NCI-H2227 treated with DMSO at 0.1 percent for 48 hours (cell line): ENCODE measurements at regions not wholly inside any gene's neighbourhood (a gene's known extent, or its start where the extent isn't known, plus 50 kb on each side); places are given as distances from the start of the nearest gene placed in this dataset.

ENCODE experiments used
- DNase-seq: peaks from one replicate; lab custom pipeline; 2025; lab: John Stamatoyannopoulos, UW

DNA sequence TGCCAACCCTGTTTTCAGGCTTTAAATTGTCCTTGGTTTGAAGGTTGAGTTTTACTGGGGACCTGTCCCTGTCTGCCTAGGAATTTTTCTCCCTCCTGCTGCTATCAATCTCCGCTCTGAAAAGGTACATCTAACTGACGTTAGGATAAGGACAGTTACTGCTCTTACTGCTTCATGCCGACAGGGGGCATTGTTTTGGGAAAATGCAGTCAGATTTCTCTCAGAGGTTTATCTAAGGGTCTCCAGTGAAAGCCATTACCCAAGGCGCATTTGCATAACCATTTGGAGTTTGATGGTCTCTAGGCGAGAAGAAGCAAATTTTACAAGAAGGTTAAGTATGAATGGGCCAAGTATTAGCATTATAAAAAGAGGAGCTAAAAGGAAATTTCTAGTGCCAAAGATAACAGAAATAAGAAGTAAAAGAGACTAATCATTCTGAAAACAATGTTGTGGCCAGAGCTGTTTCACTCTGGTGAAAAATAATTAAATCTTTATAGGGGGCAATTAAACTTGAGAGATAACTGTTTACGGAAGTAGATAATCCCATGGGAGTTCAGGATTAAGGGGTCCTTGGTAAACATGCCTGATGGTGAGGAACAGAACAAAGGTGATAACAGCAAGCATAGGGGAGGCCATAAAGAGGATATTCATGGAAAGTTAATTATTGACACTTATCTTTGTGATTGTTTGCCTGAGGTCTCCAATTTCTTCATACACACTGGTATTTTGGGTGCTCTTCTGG lies 605.0 kb downstream of the MTRR start:
- no peak for DNase-seq

DNA sequence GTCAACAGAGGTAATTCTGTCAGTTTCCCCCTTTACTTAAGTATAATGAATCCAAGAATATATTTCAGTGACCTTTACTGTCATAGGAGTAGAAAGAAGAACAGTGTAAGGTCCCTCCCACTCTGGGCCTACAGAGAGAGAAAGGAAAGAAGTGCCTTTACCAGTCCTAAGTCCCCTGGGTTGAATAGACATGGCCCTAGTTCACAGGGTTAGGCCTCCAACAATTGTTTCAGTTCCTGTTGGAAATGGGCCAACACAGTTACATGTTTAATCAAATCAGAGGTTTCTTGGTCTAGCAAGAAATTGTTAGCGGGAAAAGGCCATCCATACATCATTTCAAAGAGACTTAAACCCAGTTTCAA lies 605.6 kb downstream of the MTRR start:
- no peak for DNase-seq

DNA sequence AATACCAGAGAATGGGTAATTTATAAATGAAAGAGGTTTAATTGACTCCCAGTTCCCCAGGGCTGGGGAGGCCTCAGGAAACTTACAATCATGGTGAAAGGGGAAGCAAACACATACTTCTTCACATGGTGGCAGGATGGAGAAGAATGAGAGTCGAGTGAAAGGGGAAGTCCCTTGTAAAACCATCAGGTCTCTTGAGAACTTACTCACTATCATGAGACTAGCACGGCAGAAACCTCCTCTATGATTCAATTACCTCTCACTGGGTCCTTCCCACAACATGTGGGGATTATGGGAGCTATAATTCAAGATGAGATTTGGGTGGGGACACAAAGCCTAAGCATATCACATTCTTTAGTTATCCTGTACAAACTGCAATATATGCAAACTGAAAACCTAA lies 609.4 kb downstream of the MTRR start:
- no peak for DNase-seq

DNA sequence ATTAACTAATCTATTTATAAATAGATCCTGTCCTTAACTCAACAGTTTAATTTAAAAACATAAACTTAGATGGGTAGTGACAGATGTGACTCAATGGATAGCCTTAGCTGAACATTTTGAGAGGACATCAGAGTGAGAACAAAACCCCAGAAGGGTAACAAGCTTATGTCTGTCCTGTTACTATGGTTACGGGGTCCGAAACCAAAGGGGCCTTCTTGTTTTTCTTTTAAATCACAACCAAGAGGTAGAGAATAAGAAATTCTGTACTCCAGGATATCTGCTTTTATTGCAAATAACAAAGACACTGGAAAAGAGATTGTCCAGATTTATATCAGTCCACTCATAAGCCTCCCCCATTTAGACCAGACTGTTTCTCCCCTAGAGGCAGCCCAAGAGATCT lies 612.1 kb downstream of the MTRR start:
- no peak for DNase-seq

DNA sequence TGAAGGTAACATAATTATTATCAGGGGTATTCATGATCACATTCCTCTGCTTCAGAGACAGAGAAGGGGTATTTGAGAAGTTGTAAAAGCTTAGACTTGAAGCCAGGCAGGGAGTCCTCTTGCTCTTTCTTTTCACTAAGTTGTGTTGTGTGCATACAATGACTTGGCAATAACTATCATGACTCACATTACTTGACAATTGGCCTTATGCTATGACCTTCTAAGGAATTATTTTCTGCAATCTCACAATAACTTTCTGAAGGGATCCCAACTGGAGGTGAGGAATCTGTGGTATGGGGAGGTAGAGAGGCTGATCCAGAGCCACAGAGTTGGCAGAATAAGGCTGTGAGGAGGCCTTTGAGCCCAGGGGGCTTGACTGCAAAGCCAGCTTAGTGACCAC lies 622.3 kb downstream of the MTRR start:
- DNase-seq = no peak

DNA sequence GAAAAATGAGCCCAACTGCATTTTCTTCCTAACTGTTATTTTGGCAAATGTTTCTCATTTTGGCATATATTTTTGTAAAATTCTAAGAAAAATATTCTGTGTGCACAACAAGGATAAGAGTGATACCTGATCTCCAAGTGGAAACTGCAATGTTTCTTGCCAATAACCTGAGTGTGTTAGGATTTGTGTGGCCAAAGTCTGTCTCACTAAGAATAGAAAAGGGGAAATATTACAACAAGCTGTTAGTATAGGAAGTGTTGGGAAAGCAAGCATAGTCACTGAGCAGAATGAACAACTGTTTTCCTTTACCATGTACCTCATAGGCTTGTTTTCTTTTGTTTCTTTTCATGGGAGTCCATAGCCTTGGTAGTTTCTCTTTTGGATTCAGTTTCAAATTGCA lies 624.2 kb downstream of the MTRR start:
- no peak for DNase-seq

DNA sequence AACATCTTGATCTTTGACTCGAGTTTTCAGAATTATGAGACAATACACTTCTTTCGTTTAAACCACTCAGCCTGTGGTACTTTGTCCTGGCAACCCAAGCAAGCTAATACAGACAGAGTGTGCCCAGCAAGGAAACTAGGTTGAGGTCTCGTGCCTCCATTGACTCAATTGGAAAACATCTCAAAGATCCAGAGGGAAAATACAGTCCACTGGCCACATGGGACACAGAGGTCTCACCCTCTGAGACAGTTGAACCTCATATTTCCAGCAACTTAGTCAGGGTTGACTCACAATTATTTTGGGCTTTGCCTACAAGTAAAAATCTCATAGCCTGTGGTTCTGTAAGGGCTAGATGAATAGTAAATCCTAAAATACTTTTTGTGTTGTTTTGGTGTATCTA lies 631.5 kb downstream of the MTRR start:
- no peak for DNase-seq

DNA sequence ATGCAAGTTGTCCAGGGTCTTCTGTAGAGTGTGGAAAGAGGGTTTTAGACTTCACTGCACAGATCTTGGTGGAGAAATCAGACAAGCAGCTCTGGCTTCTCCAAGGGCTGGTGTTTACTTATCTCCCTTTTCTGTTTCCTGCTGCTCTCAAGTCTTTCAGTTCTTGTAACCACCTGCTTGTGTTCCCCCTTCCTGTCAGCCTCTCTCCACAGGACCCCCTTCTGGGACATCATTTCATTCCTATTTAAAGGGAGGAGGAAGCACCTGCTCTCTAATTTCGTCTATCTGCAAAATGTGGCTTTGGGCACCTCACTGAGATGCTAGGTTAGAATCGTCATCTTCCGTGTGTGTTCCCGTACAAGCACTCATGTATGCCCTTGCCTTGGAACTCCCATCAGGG lies 636.2 kb downstream of the MTRR start:
- no peak for DNase-seq

DNA sequence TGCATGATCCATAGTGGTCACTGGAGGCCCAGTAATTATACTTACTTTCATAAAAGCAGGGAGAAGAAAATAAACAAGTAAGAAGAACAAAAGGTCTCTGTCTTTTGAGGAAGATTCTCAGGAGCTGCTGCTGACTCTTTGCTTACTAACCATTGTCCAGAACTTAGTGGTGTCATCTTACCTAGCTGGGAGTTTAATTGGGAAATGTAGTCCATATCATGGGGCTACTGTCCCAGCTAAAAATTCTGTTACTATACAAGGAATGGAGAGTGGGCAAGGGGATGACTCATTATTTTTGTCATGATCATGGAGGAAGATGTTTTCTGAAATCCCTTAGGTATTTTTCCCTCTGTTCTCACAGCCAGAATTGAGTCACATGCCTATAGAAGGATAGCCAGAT lies 639.3 kb downstream of the MTRR start:
- no peak for DNase-seq

DNA sequence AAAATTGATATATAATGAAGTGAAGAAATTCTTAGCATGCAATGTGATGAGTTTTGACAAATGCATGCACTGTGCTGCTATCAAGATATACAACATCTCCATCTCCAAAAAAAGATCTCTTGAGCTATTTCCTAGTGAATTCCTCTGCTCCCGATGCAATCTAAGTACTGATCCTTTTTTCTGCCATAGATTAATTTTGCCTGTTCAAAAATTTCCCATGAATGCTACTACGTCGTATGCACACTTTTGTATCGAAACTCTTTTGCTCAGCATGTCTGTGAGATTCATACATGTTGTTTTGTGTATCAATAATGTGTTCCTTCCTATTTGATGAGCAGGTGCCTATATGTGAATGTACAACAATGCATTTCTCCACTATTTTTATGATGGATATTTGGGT lies 647.4 kb downstream of the MTRR start:
- no peak for DNase-seq

DNA sequence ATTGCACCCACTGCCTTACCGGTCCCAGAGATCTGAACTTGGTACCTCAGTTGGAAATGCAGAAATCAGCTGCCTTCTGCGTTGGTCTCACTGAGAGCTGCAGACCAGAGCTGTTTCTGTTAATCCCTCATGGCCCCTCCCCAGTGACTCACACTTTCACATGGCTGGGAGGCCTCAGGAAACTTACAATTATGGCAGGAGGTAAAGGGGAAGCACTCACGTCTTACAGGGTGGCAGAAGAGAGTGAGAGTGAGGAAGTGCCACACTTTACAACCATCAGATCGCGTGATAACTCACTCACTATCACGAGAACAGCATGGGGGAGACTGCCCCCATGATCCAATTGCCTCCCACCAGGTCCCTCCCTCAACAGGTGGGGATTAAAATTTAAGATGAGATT lies 648.5 kb downstream of the MTRR start:
- no peak for DNase-seq

DNA sequence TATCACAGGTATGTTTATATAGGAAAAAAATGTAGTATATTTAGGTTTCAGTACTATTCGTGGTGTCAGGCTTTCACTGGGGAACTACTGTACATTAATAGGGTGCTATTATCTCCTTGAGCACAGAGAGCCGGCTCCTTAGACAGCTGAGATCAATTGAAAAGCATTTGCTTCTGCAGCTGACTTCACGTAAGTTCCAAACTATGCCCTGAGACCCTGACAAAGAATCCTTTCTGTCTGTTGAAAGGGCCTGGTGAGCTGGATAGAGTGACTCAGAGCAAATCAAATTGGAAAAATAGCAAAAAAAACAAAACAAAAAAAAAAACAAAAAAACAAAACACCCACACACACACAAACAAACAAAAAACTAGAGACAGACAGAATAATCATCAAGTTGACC lies 652.0 kb downstream of the MTRR start:
- no peak for DNase-seq

DNA sequence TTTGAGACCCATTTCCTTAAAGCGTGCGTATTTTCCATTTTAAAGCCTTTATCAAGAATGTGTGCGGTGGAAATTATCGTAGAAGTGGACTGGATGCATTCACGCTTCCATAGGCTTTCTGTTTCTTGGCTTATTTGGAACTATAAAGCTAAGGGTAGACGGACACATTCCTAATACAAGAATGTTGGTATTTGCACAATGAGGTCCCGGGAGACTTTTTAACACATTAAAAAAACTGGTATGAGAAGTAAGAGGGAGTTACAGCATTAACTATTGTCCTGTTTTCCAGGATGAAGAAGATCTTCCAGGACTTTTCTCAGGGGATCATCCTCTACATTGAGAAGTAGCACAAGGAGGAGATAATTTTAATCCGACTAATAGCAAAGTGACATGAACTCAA lies 653.0 kb downstream of the MTRR start:
- no peak for DNase-seq

DNA sequence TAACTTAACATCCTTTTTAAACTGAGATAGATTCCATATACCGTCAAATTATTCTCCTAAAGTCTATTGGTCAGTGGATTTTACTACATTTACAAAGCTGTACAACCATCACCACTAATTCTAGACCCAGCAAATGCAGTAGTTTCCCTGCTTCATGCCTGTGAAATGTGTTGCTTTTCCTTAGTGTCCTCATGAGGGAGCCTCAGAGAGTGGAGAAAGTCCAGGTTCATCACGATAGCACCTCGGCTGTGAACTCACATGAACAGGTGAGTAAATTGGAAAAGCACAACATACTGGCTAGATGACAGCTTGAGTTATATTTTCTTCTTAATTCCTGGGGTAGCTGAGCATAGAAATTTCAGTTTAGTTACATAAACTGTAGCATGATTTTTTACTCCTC lies 653.7 kb downstream of the MTRR start:
- DNase-seq = no peak

DNA sequence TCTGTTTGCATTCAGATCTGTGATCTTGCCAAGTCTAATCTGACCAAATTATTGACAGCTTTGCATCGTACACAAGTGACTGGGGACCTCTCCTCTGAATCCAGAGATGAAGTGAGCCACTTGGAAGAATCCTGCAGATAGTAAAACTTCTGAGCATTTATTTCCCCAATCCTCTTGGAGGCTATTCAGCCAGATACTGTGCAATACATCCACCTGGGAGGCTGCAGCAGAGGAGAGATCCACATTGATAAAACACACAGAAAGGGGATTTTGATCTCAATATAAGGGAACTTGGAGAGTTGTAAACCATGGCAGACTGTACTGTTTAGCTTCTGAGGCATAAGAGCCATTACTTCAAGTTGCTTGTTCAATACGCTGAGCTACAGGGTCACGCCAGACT lies 654.6 kb downstream of the MTRR start:
- no peak for DNase-seq

DNA sequence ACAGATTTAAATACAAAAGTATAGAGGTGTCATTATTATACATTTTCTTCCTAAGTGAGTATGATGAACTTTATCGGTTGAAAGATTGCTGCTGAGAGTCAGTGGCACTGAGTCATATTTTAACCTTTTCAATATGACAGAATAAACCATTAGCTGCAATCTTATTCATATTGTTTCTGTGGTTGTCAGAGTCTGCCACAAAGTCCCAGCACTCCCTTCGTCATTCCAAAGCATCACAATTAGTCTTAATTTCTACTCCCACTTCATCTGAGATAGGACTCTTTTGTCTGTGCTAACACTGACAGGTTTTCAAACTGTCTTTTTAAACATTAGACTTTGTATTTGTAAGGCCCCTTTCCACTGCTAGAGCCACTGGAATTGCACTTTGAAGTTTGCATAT lies 656.9 kb downstream of the MTRR start:
- DNase-seq = no peak

DNA sequence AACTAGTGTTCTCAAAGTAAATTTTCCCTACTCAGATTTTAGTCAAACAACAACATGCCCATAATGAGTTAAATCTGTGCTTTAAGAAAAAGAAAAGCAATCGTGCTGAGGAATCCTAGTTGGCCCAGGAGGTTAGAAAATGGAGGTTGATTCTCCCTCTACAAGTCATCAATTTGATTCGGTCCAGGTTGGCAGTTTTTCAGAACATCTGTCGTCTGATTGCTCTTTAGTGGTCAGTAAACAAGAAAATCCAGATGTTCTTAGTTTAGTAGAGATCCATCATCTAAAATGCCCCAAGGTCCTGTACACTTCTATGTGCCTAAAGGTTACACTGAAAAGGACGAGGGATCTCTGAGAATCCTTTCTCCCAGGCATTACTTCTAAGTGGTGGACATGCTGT lies 659.2 kb downstream of the MTRR start:
- DNase-seq = no peak

DNA sequence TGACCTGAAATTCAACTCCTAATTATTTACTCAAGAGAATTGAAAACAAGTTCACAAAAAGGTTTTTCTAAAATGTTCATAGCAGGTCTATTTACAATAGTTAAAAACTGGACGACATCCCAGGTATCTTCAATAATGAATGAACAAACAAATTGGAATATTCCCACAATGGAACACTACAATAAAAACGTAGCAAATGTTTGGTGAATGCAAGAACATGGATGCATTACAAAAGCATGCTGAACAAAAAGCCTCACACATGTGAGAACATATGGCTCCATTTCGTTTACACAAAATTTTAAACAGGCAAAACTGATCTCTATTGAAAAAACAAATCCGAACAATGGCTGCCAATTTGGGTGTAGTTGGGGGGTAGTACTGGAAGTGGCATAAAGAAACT lies 669.9 kb downstream of the MTRR start:
- no peak for DNase-seq

DNA sequence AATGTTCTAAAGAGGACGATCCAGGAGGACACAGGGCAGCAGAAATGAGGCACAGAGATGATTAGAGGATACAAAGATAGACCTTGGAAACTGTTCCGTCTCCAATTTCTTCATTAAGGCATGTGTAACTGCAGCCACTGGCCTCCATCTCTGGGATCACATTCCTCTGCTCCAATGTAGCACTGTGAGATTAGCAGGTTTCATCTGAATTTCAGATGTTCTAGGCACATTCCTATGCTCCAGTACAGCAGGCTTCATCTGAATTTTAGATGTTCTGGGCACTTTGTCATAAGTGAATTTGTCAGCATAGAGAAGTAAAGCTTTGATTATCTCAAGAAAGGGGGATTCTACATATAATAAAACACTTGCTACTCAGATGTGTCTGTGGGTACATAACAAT lies 671.4 kb downstream of the MTRR start:
- no peak for DNase-seq

DNA sequence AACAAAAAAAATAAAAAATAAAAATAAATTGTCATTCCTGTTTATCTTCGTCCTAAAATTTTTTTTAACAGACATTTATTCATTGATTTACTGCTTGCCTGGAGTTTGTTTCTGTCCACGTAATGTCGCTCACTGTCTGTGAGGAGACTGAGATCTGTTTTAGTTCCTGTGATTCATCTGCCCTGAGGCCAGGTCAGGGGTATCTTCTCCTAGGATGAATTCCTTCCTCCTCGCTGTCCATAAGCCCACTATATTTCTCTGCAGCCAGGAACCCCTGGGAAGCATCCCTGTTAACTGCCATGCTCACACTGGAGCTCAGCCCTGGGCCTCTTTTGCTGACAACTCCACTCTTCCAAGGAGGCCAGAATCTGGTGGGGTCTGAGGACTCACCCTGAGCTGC lies 682.0 kb downstream of the MTRR start:
- no peak for DNase-seq

DNA sequence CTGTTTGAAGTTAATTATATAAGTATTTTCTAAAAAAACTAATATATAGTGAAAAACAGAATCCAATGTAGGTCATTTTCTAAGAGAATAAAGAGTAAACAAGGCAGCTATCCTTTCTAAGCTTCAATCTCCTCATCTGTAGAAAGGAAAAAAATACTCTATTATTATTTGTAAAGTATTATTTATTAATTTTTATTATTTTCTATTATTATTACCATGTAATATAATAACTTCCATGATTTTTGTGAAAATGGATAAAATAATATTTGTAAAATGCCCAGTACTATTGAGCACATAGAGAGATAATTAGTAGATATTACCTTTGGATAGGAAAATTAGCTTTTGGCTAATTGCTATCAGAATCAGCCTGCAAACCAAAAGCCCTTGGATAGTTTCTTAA lies 684.4 kb downstream of the MTRR start:
- no peak for DNase-seq

DNA sequence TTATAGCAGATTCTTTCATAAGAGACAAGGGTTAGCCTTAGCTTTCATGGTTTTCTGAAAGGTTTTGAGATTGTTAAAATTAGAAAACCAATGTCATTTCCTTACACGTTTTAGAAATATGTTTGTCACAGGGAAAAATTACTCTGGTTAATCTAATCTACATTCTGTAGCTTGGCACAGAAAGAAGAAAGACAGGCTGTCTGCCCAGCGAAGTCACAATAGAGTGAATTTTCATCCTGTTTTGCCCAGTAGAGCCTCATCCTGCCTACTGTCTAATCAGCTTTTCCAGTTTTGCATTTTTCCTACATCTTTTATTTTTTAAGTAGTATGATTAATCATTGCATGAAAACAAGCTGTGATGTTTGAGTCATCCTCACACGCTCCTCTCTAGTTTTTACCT lies 688.8 kb downstream of the MTRR start:
- DNase-seq = no peak

DNA sequence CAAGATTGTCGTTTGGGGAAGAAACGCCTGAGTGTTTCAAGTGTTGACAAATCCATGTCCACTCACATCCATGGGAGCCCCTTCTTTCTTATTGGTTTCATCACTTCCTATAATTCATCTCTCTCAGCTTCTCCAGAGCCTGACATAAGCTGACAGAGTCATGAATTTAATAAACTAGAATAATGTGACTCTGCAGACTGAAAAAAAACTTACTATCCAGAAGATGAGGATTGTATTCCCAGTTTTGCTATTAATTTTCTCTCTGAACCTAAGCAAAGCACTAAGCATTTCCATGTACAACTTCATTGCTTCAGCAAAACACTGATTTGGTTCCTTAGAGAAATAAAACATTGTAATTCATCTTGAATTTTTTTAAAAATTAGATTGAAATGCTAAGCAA lies 691.8 kb downstream of the MTRR start:
- DNase-seq = no peak

DNA sequence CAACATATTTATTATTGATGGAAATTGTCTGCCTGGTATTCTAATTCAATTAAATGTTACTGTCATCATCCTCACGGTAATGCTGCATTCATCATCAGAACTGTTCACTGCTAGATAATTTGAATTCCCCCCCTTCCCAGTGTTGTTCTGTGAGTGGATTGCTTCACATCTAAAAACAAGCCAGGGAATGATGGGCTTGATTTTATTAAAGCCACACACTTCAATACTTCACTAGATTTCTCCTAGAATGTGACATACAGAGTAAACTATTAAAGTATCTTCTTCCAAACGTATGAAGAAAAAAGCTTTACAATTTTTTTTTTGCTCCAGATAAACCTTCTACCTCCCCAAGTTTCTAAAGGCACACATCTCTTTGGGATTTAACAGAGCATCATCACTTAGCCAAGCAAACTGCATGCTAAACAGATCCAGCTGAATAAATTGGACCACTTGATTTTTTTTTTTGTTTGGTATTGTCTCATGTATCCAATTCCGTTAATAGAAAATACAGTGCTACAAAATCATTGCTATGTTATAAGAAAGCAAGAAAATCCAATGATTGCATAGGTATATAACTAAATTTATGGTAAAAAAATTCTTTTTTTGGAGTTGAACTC lies 692.4 kb downstream of the MTRR start:
- no peak for DNase-seq
